ENCODE measurements at regions not wholly inside any gene's neighbourhood (a gene's known extent, or its start where the extent isn't known, plus 50 kb on each side); places are given as distances from the start of the nearest gene placed in this dataset.

GRCh38 chr2:240323601-240324291, 111.7 kb upstream of the GPC1 start:
- TF ChIP-seq SP1 (IDR thresholded peaks at IDR 0.05; ENCODE audit: low read depth, low read length), result no peak
- TF ChIP-seq POLR2A (IDR thresholded peaks at IDR 0.05; ENCODE audit: control extremely low read depth in 1 of 2, low read depth in 2 of 2, low read length in 2 of 2), result no peak
- TF ChIP-seq SUZ12 (IDR thresholded peaks at IDR 0.05; ENCODE audit: low read length), result no peak
- TF ChIP-seq MAX (IDR thresholded peaks at IDR 0.05), result no peak
- TF ChIP-seq KDM1A (IDR thresholded peaks at IDR 0.05; ENCODE audit: borderline replicate concordance, low read length), result no peak
- TF ChIP-seq, protein P1, sequence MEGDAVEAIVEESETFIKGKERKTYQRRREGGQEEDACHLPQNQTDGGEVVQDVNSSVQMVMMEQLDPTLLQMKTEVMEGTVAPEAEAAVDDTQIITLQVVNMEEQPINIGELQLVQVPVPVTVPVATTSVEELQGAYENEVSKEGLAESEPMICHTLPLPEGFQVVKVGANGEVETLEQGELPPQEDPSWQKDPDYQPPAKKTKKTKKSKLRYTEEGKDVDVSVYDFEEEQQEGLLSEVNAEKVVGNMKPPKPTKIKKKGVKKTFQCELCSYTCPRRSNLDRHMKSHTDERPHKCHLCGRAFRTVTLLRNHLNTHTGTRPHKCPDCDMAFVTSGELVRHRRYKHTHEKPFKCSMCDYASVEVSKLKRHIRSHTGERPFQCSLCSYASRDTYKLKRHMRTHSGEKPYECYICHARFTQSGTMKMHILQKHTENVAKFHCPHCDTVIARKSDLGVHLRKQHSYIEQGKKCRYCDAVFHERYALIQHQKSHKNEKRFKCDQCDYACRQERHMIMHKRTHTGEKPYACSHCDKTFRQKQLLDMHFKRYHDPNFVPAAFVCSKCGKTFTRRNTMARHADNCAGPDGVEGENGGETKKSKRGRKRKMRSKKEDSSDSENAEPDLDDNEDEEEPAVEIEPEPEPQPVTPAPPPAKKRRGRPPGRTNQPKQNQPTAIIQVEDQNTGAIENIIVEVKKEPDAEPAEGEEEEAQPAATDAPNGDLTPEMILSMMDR (IDR thresholded peaks at IDR 0.05; ENCODE audit: control extremely low read depth in 1 of 3, insufficient read depth in 1 of 3, low read depth in 1 of 3, low read length in 3 of 3), result no peak
- TF ChIP-seq SIN3A (conservative IDR thresholded peaks at IDR 0.05 in 1 of 2, IDR thresholded peaks at IDR 0.05 in 1 of 2; ENCODE audit: low read depth in 1 of 2, low read length in 2 of 2), result no peak
- TF ChIP-seq EZH2 (IDR thresholded peaks at IDR 0.05; ENCODE audit: low read depth, low read length, severe bottlenecking), result no peak
- TF ChIP-seq EP300 (IDR thresholded peaks at IDR 0.05; ENCODE audit: borderline replicate concordance in 1 of 2, low read depth in 2 of 2, low read length in 2 of 2), result no peak
- TF ChIP-seq TAF1 (IDR thresholded peaks at IDR 0.05; ENCODE audit: low read depth, low read length), result no peak
- TF ChIP-seq RAD21 (IDR thresholded peaks at IDR 0.05 in 1 of 2, conservative IDR thresholded peaks at IDR 0.05 in 1 of 2; ENCODE audit: low read depth in 2 of 2, low read length in 2 of 2), result no peak

Measured in H1 (cell line).